Neural cell (in vitro differentiated cells): ENCODE measurements at regions not wholly inside any gene's neighbourhood (a gene's known extent, or its start where the extent isn't known, plus 50 kb on each side); places are given as distances from the start of the nearest gene placed in this dataset.

Source experiments
- EP300 ChIP-seq: fragments of 450-650 bp; conservative IDR thresholded peaks from 2 replicates; pipeline ENCODE4 v1.6.1; 2014; ENCODE audit warnings: antibody characterized with exemption, mild to moderate bottlenecking, moderate library complexity; ENCODE audit not compliant: poor library complexity, severe bottlenecking
- EZH2 ChIP-seq: fragments of 200-600, 300-800 bp; shearing (Covaris generic), sonication (generic); IDR thresholded peaks from 2 replicates; pipeline ENCODE4 v1.6.1; 2014; ENCODE audit warnings: antibody characterized with exemption, low read length, borderline replicate concordance, mild to moderate bottlenecking; ENCODE audit not compliant: insufficient read depth, poor library complexity, severe bottlenecking
- POLR2AphosphoS5 ChIP-seq: IDR thresholded peaks from 2 replicates; pipeline ENCODE4 v1.6.1; 2012
- TF ChIP-seq, protein P1 (sequence below): fragments of 450-650 bp; IDR thresholded peaks from 2 replicates; pipeline ENCODE4 v1.5.1; 2014; ENCODE audit warnings: antibody characterized with exemption, mild to moderate bottlenecking, moderate library complexity; ENCODE audit not compliant: poor library complexity, severe bottlenecking

DNA sequence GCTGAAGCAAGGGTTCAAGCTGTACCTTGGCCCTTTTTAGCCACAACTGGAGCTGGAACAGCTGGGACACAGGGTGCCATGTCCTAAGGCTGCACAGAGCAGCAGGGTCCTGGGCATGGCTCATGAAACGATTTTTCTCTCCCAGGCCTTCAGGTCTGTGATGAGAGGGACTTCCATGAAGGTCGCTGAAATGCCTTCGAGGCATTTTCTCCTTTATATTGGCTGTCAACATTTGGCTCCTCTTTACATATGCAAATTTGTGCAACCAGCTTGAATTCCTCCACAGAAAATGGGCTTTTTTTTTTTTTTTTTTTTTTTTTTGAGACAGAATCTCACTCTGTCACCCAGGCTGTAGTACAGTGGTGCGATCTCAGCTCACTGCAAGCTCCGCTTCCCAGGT is 430.8 kb downstream of the PCDH11X start:
- TF ChIP-seq, protein P1, sequence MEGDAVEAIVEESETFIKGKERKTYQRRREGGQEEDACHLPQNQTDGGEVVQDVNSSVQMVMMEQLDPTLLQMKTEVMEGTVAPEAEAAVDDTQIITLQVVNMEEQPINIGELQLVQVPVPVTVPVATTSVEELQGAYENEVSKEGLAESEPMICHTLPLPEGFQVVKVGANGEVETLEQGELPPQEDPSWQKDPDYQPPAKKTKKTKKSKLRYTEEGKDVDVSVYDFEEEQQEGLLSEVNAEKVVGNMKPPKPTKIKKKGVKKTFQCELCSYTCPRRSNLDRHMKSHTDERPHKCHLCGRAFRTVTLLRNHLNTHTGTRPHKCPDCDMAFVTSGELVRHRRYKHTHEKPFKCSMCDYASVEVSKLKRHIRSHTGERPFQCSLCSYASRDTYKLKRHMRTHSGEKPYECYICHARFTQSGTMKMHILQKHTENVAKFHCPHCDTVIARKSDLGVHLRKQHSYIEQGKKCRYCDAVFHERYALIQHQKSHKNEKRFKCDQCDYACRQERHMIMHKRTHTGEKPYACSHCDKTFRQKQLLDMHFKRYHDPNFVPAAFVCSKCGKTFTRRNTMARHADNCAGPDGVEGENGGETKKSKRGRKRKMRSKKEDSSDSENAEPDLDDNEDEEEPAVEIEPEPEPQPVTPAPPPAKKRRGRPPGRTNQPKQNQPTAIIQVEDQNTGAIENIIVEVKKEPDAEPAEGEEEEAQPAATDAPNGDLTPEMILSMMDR: no peak
- no peak for TF ChIP-seq POLR2AphosphoS5
- TF ChIP-seq EP300: no peak
- no peak for TF ChIP-seq EZH2
